ENCODE measurements at regions not wholly inside any gene's neighbourhood (a gene's known extent, or its start where the extent isn't known, plus 50 kb on each side); places are given as distances from the start of the nearest gene placed in this dataset.

DNA sequence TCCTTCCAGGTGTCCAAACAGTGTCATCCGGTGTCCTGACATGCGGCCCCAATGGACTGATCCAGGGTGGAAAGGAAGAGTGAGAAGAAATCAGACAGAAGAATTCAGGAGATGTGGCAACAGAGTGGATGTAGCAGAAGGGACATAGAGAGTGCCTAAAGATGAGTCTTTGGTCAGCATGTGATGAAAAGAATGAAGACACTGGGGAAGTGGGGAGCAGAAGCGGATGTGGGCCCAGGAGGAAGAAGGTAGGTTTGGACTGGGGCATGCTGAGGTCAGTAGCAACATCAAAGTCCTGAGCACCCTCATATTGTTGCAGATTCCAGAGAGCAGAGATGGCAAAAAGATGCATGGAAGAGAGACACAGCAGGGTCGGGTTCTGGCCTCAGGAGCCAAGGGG is 71.8 kb upstream of the STEAP1B start:
- Histone ChIP-seq H3K4me2 (ENCODE audit: insufficient read depth, low read length) (no peak overlapping the region), H3K9ac (ENCODE audit: low read depth, low read length) (no peak overlapping the region), H2AFZ (ENCODE audit: low read depth, low read length) (no peak overlapping the region), H3K27me3 (ENCODE audit: insufficient read depth, low read length, poor library complexity) (peaks cover 24% of the 10 kb centered on the region), H3K36me3 (ENCODE audit: insufficient read depth, low read length) (no peaks in the 10 kb centered on the region), H3K79me2 (ENCODE audit: insufficient read depth, low read length) (no peaks in the 10 kb centered on the region), H3K4me3 (ENCODE audit: low read depth in 1 of 2, low read length in 2 of 2) (no peak overlapping the region), H3K27ac (ENCODE audit: low read length) (no peak overlapping the region), H4K20me1 (ENCODE audit: insufficient read depth, low read length) (no peaks in the 10 kb centered on the region), H3K4me1 (ENCODE audit: insufficient read depth, low read length) (no peaks in the 10 kb centered on the region), H3K9me3 (ENCODE audit: insufficient read depth, low read length, severe bottlenecking) (no peaks in the 10 kb centered on the region)
- ATAC-seq (ENCODE audit: insufficient read depth, low read depth) (no peak), DNase-seq (no peak)
- TF ChIP-seq EZH2 (IDR thresholded peaks at IDR 0.05; ENCODE audit: borderline replicate concordance, low read depth, low read length, severe bottlenecking): no peak
- TF ChIP-seq, protein P1, sequence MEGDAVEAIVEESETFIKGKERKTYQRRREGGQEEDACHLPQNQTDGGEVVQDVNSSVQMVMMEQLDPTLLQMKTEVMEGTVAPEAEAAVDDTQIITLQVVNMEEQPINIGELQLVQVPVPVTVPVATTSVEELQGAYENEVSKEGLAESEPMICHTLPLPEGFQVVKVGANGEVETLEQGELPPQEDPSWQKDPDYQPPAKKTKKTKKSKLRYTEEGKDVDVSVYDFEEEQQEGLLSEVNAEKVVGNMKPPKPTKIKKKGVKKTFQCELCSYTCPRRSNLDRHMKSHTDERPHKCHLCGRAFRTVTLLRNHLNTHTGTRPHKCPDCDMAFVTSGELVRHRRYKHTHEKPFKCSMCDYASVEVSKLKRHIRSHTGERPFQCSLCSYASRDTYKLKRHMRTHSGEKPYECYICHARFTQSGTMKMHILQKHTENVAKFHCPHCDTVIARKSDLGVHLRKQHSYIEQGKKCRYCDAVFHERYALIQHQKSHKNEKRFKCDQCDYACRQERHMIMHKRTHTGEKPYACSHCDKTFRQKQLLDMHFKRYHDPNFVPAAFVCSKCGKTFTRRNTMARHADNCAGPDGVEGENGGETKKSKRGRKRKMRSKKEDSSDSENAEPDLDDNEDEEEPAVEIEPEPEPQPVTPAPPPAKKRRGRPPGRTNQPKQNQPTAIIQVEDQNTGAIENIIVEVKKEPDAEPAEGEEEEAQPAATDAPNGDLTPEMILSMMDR (IDR thresholded peaks at IDR 0.05; ENCODE audit: borderline replicate concordance, extremely low read depth, low read length, poor library complexity, severe bottlenecking): no peak

DNA sequence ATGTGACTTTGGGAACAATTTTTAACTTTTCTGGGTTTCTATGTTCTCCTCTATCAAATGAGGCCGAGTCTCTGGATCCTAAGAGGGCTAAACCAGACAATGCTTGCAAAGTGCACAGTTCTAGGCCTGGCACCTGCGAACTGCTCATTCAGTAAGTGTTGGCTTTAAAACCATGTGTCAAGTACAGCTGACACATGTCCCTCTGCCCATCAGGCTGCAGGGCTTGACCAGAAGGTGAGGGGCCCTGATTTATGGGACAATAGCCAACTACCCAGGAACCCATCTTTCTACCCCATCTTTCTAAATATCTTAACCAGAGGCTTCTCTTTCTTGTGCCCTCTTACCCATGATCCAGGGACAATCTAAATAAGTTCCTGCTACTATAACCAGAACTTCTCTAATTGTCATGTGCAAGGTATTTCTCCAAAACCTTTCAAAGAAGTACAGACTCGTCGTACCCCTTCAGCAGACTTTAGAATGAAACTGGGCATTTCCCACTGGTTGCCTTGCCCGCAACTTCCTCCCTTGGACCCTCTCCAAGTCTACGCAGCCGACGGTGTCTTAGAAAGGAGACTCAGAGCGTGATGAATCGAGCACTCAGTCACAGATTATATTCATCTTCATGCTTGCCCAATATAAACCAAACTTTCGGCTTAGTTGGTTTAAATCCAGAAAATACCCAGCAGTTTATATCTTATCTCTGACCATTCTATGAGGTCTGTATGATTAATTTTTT is 69.8 kb upstream of the STEAP1B start:
- DNase-seq: no peak
- H3K9ac ChIP-seq (ENCODE audit: low read depth, low read length): no peak overlapping the region
- H3K4me2 ChIP-seq (ENCODE audit: insufficient read depth, low read length): no peak overlapping the region
- H4K20me1 ChIP-seq (ENCODE audit: insufficient read depth, low read length): no peaks in the 10 kb centered on the region
- H3K36me3 ChIP-seq (ENCODE audit: insufficient read depth, low read length): no peaks in the 10 kb centered on the region
- no peaks in the 10 kb centered on the region for H3K79me2 ChIP-seq (ENCODE audit: insufficient read depth, low read length)
- no peaks in the 10 kb centered on the region for H3K9me3 ChIP-seq (ENCODE audit: insufficient read depth, low read length, severe bottlenecking)
- no peak overlapping the region for H3K27ac ChIP-seq (ENCODE audit: low read length)
- H3K4me3 ChIP-seq (ENCODE audit: low read depth in 1 of 2, low read length in 2 of 2): no peak overlapping the region
- ATAC-seq (ENCODE audit: insufficient read depth, low read depth): peak; percentile 50; the same call in 1 of the 3 replicates
- no peaks in the 10 kb centered on the region for H3K4me1 ChIP-seq (ENCODE audit: insufficient read depth, low read length)
- TF ChIP-seq, protein P1 (IDR thresholded peaks at IDR 0.05; ENCODE audit: borderline replicate concordance, extremely low read depth, low read length, poor library complexity, severe bottlenecking): no peak
- TF ChIP-seq EZH2 (IDR thresholded peaks at IDR 0.05; ENCODE audit: borderline replicate concordance, low read depth, low read length, severe bottlenecking): no peak
- no peak overlapping the region for H2AFZ ChIP-seq (ENCODE audit: low read depth, low read length)
- H3K27me3 ChIP-seq (ENCODE audit: insufficient read depth, low read length, poor library complexity): peaks cover 36% of the 10 kb centered on the region

DNA sequence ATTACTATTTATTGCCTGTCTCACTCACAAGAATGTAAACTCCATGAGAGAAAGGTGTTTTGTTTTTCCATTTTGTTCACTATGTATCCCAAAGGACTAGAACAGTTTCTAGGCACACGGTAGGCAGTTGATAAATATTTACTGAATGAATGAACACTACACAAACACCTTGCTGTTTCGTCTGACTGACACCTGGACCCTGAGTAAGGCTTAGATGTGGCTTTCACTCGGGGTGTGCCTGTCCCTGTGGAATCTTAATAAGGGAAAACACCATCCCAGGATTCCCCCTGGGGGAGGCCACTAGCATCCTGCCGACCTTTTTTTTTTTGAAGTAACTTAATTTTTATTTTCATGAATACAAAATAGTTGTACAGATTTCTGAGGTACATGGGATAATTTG is 66.6 kb upstream of the STEAP1B start:
- H3K9me3 ChIP-seq (ENCODE audit: insufficient read depth, low read length, severe bottlenecking): no peaks in the 10 kb centered on the region
- no peak overlapping the region for H3K4me2 ChIP-seq (ENCODE audit: insufficient read depth, low read length)
- DNase-seq: no peak
- H3K36me3 ChIP-seq (ENCODE audit: insufficient read depth, low read length): no peaks in the 10 kb centered on the region
- no peaks in the 10 kb centered on the region for H3K4me1 ChIP-seq (ENCODE audit: insufficient read depth, low read length)
- no peak for TF ChIP-seq EZH2 (IDR thresholded peaks at IDR 0.05; ENCODE audit: borderline replicate concordance, low read depth, low read length, severe bottlenecking)
- TF ChIP-seq, protein P1 (IDR thresholded peaks at IDR 0.05; ENCODE audit: borderline replicate concordance, extremely low read depth, low read length, poor library complexity, severe bottlenecking): no peak
- H3K4me3 ChIP-seq (ENCODE audit: low read depth in 1 of 2, low read length in 2 of 2): no peak overlapping the region
- H2AFZ ChIP-seq (ENCODE audit: low read depth, low read length): no peak overlapping the region
- peaks cover 46% of the 10 kb centered on the region for H3K27me3 ChIP-seq (ENCODE audit: insufficient read depth, low read length, poor library complexity)
- no peak for ATAC-seq (ENCODE audit: insufficient read depth, low read depth)
- no peak overlapping the region for H3K27ac ChIP-seq (ENCODE audit: low read length)
- H4K20me1 ChIP-seq (ENCODE audit: insufficient read depth, low read length): no peaks in the 10 kb centered on the region
- no peak overlapping the region for H3K9ac ChIP-seq (ENCODE audit: low read depth, low read length)
- no peaks in the 10 kb centered on the region for H3K79me2 ChIP-seq (ENCODE audit: insufficient read depth, low read length)

Measured in DND-41 (cell line).